ENCODE measurements at regions not wholly inside any gene's neighbourhood (a gene's known extent, or its start where the extent isn't known, plus 50 kb on each side); places are given as distances from the start of the nearest gene placed in this dataset.

GRCh38 chr18:52219102-52219501, 120.9 kb upstream of the DCC start:
- DNase-seq (ENCODE audit: low read depth in 1 of 2, low spot score in 1 of 2) (no peak), FAIRE-seq (no peak), ATAC-seq (no peak)
- ChIA-PET CTCF (no interaction called here), POLR2A (no interaction called here)
- 4% methylated on average over 3 of the region's 3 CpGs for WGBS (ENCODE audit: missing lambda C conversion rate)
- H3K4me2 ChIP-seq: no peak overlapping the region
- no peaks in the 10 kb centered on the region for H3K9me3 ChIP-seq
- no peak overlapping the region for H3K4me3 ChIP-seq
- no peak for TF ChIP-seq TP53 (CRISPR knock-in tag; IDR thresholded peaks at IDR 0.05)
- no peak for TF ChIP-seq RFX5 (IDR thresholded peaks at IDR 0.05)
- no peak for TF ChIP-seq ZNF302 (CRISPR knock-in tag; IDR thresholded peaks at IDR 0.05)
- no peak for TF ChIP-seq CEBPB (IDR thresholded peaks at IDR 0.05)
- TF ChIP-seq KDM5A (IDR thresholded peaks at IDR 0.05): no peak
- H3K4me1 ChIP-seq: no peaks in the 10 kb centered on the region
- no peak overlapping the region for H3K27ac ChIP-seq

GRCh38 chr18:52220062-52220591, 119.9 kb upstream of the DCC start:
- no peak for ATAC-seq
- no peak for FAIRE-seq
- WGBS (ENCODE audit: missing lambda C conversion rate): 4% methylated on average over 1 of the region's 1 CpG
- TF ChIP-seq HOXB13 (CRISPR knock-in tag; IDR thresholded peaks at IDR 0.05; ENCODE audit: low read depth) (no peak), BHLHE40 (IDR thresholded peaks at IDR 0.05; ENCODE audit: low read depth, low read length) (no peak), MAFK (IDR thresholded peaks at IDR 0.05; ENCODE audit: partially characterized antibody) (no peak), CEBPB (IDR thresholded peaks at IDR 0.05) (no peak), HDAC2 (IDR thresholded peaks at IDR 0.05) (no peak), EHF (CRISPR knock-in tag; IDR thresholded peaks at IDR 0.05) (no peak), KDM1A (IDR thresholded peaks at IDR 0.05; ENCODE audit: low read depth) (no peak)
- TF ChIP-seq, protein P1, sequence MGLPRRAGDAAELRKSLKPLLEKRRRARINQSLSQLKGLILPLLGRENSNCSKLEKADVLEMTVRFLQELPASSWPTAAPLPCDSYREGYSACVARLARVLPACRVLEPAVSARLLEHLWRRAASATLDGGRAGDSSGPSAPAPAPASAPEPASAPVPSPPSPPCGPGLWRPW (IDR thresholded peaks at IDR 0.05): no peak
- CTCF ChIA-PET: interaction anchor here (0.5 kb wide), 1 partner anchor 239 kb away, joined by 3 read pairs; no protein-coding TSS in a partner anchor
- Histone ChIP-seq H3K27ac (no peak overlapping the region), H3K4me3 (no peak overlapping the region), H3K4me2 (no peak overlapping the region), H3K9me3 (no peaks in the 10 kb centered on the region), H3K4me1 (no peaks in the 10 kb centered on the region)
- no peak for DNase-seq (ENCODE audit: low read depth in 1 of 2, low spot score in 1 of 2)
- POLR2A ChIA-PET: no interaction called here

DNA sequence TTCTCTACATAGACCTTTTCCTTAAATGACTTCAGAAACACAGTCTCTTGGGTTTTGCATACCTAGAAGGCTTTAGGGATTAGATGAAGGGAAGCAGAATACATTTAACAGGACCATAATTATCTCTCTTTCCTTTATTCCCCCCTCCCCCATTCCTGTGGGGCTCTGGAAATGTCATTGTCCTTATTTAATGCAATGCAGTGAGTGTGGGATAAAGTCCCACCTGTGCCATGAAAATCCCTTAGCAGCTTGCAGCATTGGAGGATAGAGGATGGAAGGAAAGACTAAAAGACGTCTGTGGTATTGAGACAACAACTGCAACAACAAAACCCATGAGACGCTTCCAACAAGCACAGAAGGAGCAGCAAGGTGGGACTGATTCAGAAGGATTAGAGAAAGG, 117.8 kb upstream of the DCC start:
- WGBS (ENCODE audit: missing lambda C conversion rate): 14% methylated on average over 2 of the region's 2 CpGs
- Histone ChIP-seq H3K4me3 (no peak overlapping the region), H3K4me2 (no peak overlapping the region), H3K9me3 (no peaks in the 10 kb centered on the region), H3K27ac (no peak overlapping the region), H3K4me1 (no peaks in the 10 kb centered on the region)
- ChIA-PET CTCF (no interaction called here), POLR2A (no interaction called here)
- DNase-seq (ENCODE audit: low read depth in 1 of 2, low spot score in 1 of 2): no peak
- no peak for ATAC-seq
- no peak for TF ChIP-seq SREBF2 (IDR thresholded peaks at IDR 0.05)
- no peak for TF ChIP-seq RCOR1 (IDR thresholded peaks at IDR 0.05; ENCODE audit: low read depth, low read length)
- TF ChIP-seq HOXB5 (CRISPR knock-in tag; IDR thresholded peaks at IDR 0.05): no peak
- no peak for FAIRE-seq

DNA sequence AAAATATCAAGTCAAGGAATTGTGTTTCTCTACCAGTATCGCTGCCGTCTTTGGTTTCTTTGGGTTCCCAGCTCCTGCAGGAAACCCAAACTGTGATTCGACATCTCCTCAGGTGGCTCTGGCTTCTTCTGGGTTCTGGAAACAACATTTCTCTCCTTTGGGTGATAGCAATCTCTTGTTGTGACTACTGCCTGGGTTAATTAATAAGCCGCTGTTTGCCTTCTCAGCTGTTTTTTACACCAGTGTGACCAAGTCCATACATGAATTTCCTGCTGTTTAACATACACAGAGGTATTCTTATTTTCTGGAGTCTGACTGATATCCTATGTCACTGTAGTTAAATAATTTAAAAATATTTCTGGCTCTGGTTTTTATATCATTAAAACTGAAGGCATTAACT, 112.5 kb upstream of the DCC start:
- Histone ChIP-seq H3K4me2 (no peak overlapping the region), H3K9me3 (no peaks in the 10 kb centered on the region), H3K4me3 (no peak overlapping the region), H3K4me1 (no peaks in the 10 kb centered on the region), H3K27ac (no peak overlapping the region)
- CTCF ChIA-PET: no interaction called here
- ATAC-seq (no peak), FAIRE-seq (no peak), DNase-seq (ENCODE audit: low read depth in 1 of 2, low spot score in 1 of 2) (no peak)
- POLR2A ChIA-PET: no interaction called here
- TF ChIP-seq, protein P2, sequence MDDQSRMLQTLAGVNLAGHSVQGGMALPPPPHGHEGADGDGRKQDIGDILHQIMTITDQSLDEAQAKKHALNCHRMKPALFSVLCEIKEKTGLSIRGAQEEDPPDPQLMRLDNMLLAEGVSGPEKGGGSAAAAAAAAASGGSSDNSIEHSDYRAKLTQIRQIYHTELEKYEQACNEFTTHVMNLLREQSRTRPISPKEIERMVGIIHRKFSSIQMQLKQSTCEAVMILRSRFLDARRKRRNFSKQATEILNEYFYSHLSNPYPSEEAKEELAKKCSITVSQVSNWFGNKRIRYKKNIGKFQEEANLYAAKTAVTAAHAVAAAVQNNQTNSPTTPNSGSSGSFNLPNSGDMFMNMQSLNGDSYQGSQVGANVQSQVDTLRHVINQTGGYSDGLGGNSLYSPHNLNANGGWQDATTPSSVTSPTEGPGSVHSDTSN (IDR thresholded peaks at IDR 0.05): no peak
- TF ChIP-seq EHF (CRISPR knock-in tag; IDR thresholded peaks at IDR 0.05): no peak
- TF ChIP-seq FOSB (CRISPR knock-in tag; IDR thresholded peaks at IDR 0.05): no peak
- no peak for TF ChIP-seq RFX5 (IDR thresholded peaks at IDR 0.05)
- no peak for TF ChIP-seq ZFP36 (IDR thresholded peaks at IDR 0.05; ENCODE audit: borderline replicate concordance, partially characterized antibody)
- no peak for TF ChIP-seq KDM5A (IDR thresholded peaks at IDR 0.05)
- no peak for TF ChIP-seq POLR2AphosphoS2 (conservative IDR thresholded peaks at IDR 0.05; ENCODE audit: low read length)
- no peak for TF ChIP-seq SREBF2 (IDR thresholded peaks at IDR 0.05)
- no peak for TF ChIP-seq JUN (IDR thresholded peaks at IDR 0.05)
- WGBS (ENCODE audit: missing lambda C conversion rate): 23% methylated on average over 4 of the region's 4 CpGs

All from A549 (cell line).